Naive thymus-derived CD8-positive, alpha-beta T cell (primary cell): ENCODE measurements at regions not wholly inside any gene's neighbourhood (a gene's known extent, or its start where the extent isn't known, plus 50 kb on each side); places are given as distances from the start of the nearest gene placed in this dataset.

Experiments
- ATAC-seq, 2 donors: fragments of 150-1000 bp; cut with Tn5 transposase in 1 of 2; sonication (Bioruptor Pico), chemical (Tn5 transposase) in 1 of 2; 1 replicate in 1 of 2; 2 replicates in 1 of 2; pipeline ENCODE4 v1.10.0; 2021; ENCODE audit warnings: mild to moderate bottlenecking in 2 of 2, moderate library complexity in 2 of 2
- POLR2A ChIA-PET: fragments of 350-600 bp; sonication (Branson Sonifier 250); formaldehyde crosslinking; loops from one replicate; lab custom pipeline; 2021; ENCODE audit warnings: antibody characterized with exemption; lab: Charles Lee
- DNase-seq, 10 donors: peaks; one replicate each; pipeline versions ENCODE4 v3.0.0 to v3.0.0-alpha.2; 2020 to 2022
- H3K27ac Mint-ChIP-seq, 10 donors: one replicate each; pipeline ENCODE4 v1.8.0; 2020 to 2022; ENCODE audit warnings: mild to moderate bottlenecking in 10 of 10, mixed read lengths in 10 of 10, moderate library complexity in 4 of 10, inconsistent platforms in 1 of 10
- H3K27me3 Mint-ChIP-seq, 5 donors: one replicate each; pipeline ENCODE4 v1.8.0; 2021 to 2022; ENCODE audit warnings: mixed read lengths in 5 of 5
- H3K36me3 Mint-ChIP-seq, 3 donors: one replicate each; pipeline ENCODE4 v1.8.0; 2020 to 2022; ENCODE audit warnings: mixed read lengths in 3 of 3, mild to moderate bottlenecking in 2 of 3, inconsistent platforms in 1 of 3
- H3K4me1 Mint-ChIP-seq, 4 donors: one replicate each; pipeline ENCODE4 v1.8.0; 2021 to 2022; ENCODE audit warnings: mixed read lengths in 4 of 4
- H3K4me3 Mint-ChIP-seq, 10 donors: one replicate each; pipeline ENCODE4 v1.8.0; 2020 to 2022; ENCODE audit warnings: mild to moderate bottlenecking in 10 of 10, mixed read lengths in 10 of 10, moderate library complexity in 6 of 10, inconsistent platforms in 1 of 10
- H3K9me3 Mint-ChIP-seq, 9 donors: one replicate each; pipeline ENCODE4 v1.8.0; 2020 to 2022; ENCODE audit warnings: mixed read lengths in 9 of 9, mild to moderate bottlenecking in 3 of 9, inconsistent platforms in 1 of 9, moderate library complexity in 1 of 9

GRCh38 chr4:20576861-20577260, 123.4 kb upstream of the PACRGL start:
- no peaks in the 10 kb centered on the region for H3K36me3 Mint-ChIP-seq
- peaks cover 0 to 12% (median 2%) of the 10 kb centered on the region in 5 donors for H3K27me3 Mint-ChIP-seq
- ATAC-seq (no peak), DNase-seq (no peak)
- H3K27ac Mint-ChIP-seq = no peak overlapping the region
- H3K4me3 Mint-ChIP-seq = no peak overlapping the region
- POLR2A ChIA-PET = no interaction called here
- no peaks in the 10 kb centered on the region for H3K9me3 Mint-ChIP-seq
- H3K4me1 Mint-ChIP-seq = peaks cover 0 to 2% (median 0%) of the 10 kb centered on the region in 4 donors

- Mint-ChIP-seq H3K27ac (no peak overlapping the region), H3K4me1 (peaks cover 0 to 2% (median 0%) of the 10 kb centered on the region in 4 donors), H3K36me3 (no peaks in the 10 kb centered on the region), H3K27me3 (peaks cover 0 to 12% (median 2%) of the 10 kb centered on the region in 5 donors), H3K9me3 (no peaks in the 10 kb centered on the region), H3K4me3 (no peak overlapping the region)
- POLR2A ChIA-PET = no interaction called here
- DNase-seq = no peak
- ATAC-seq = no peak
These were observed 122.6 kb upstream of the PACRGL start for GRCh38 chr4:20577702-20578101.

- POLR2A ChIA-PET = no interaction called here
- DNase-seq = no peak
- no peak for ATAC-seq
- Mint-ChIP-seq H3K4me3 (no peak overlapping the region), H3K9me3 (peaks cover 0 to 4% (median 0%) of the 10 kb centered on the region in 9 donors), H3K36me3 (no peaks in the 10 kb centered on the region), H3K27me3 (peaks cover 0 to 9% (median 3%) of the 10 kb centered on the region in 5 donors), H3K4me1 (peaks cover 0 to 2% (median 0%) of the 10 kb centered on the region in 4 donors), H3K27ac (no peak overlapping the region)
These were observed 119.4 kb upstream of the PACRGL start for GRCh38 chr4:20580907-20581306.

GRCh38 chr4:20589436-20589835, 110.8 kb upstream of the PACRGL start:
- H3K27me3 Mint-ChIP-seq = peaks cover 0 to 3% (median 2%) of the 10 kb centered on the region in 5 donors
- no peak overlapping the region for H3K4me3 Mint-ChIP-seq
- no peaks in the 10 kb centered on the region for H3K9me3 Mint-ChIP-seq
- H3K4me1 Mint-ChIP-seq = no peaks in the 10 kb centered on the region
- POLR2A ChIA-PET = no interaction called here
- no peak overlapping the region for H3K27ac Mint-ChIP-seq
- DNase-seq (no peak), ATAC-seq (no peak)
- H3K36me3 Mint-ChIP-seq = no peaks in the 10 kb centered on the region

- DNase-seq (no peak), ATAC-seq (no peak)
- no peaks in the 10 kb centered on the region for H3K36me3 Mint-ChIP-seq
- H3K4me1 Mint-ChIP-seq = no peaks in the 10 kb centered on the region
- no peak overlapping the region for H3K27ac Mint-ChIP-seq
- peaks cover 0 to 3% (median 2%) of the 10 kb centered on the region in 5 donors for H3K27me3 Mint-ChIP-seq
- POLR2A ChIA-PET = no interaction called here
- H3K9me3 Mint-ChIP-seq = no peaks in the 10 kb centered on the region
- no peak overlapping the region for H3K4me3 Mint-ChIP-seq
These were observed 109.4 kb upstream of the PACRGL start for GRCh38 chr4:20590849-20591248.

GRCh38 chr4:20591571-20591970, 108.7 kb upstream of the PACRGL start:
- DNase-seq (no peak), ATAC-seq (no peak)
- Mint-ChIP-seq H3K27ac (no peak overlapping the region), H3K4me3 (no peak overlapping the region), H3K27me3 (peaks cover 0 to 3% (median 2%) of the 10 kb centered on the region in 5 donors), H3K36me3 (no peaks in the 10 kb centered on the region), H3K4me1 (no peaks in the 10 kb centered on the region), H3K9me3 (no peaks in the 10 kb centered on the region)
- POLR2A ChIA-PET = no interaction called here

GRCh38 chr4:20592013-20592412, 108.2 kb upstream of the PACRGL start:
- POLR2A ChIA-PET = no interaction called here
- no peak for DNase-seq
- H3K36me3 Mint-ChIP-seq = no peaks in the 10 kb centered on the region
- H3K27me3 Mint-ChIP-seq = peaks cover 0 to 3% (median 2%) of the 10 kb centered on the region in 5 donors
- no peaks in the 10 kb centered on the region for H3K9me3 Mint-ChIP-seq
- H3K27ac Mint-ChIP-seq = no peak overlapping the region
- ATAC-seq = no peak
- no peaks in the 10 kb centered on the region for H3K4me1 Mint-ChIP-seq
- H3K4me3 Mint-ChIP-seq = no peak overlapping the region

- ATAC-seq (no peak), DNase-seq (no peak)
- no peaks in the 10 kb centered on the region for H3K4me1 Mint-ChIP-seq
- H3K27ac Mint-ChIP-seq = no peak overlapping the region
- peaks cover 0 to 3% (median 2%) of the 10 kb centered on the region in 5 donors for H3K27me3 Mint-ChIP-seq
- no peaks in the 10 kb centered on the region for H3K36me3 Mint-ChIP-seq
- H3K9me3 Mint-ChIP-seq = no peaks in the 10 kb centered on the region
- POLR2A ChIA-PET = no interaction called here
- no peak overlapping the region for H3K4me3 Mint-ChIP-seq
These were observed 107.6 kb upstream of the PACRGL start for GRCh38 chr4:20592663-20593062.

- Mint-ChIP-seq H3K4me1 (no peaks in the 10 kb centered on the region), H3K36me3 (no peaks in the 10 kb centered on the region), H3K27ac (no peak overlapping the region), H3K4me3 (no peak overlapping the region), H3K27me3 (peaks cover 0 to 4% (median 0%) of the 10 kb centered on the region in 5 donors), H3K9me3 (peaks cover 0 to 2% (median 0%) of the 10 kb centered on the region in 9 donors)
- POLR2A ChIA-PET = no interaction called here
- no peak for DNase-seq
- no peak for ATAC-seq
These were observed 101.6 kb upstream of the PACRGL start for GRCh38 chr4:20598626-20599025.

GRCh38 chr4:20603671-20604313, 96.5 kb upstream of the PACRGL start:
- POLR2A ChIA-PET = no interaction called here
- H3K27ac Mint-ChIP-seq = no peak overlapping the region
- H3K36me3 Mint-ChIP-seq = no peaks in the 10 kb centered on the region
- DNase-seq (no peak), ATAC-seq (no peak)
- H3K9me3 Mint-ChIP-seq = peaks cover 0 to 2% (median 0%) of the 10 kb centered on the region in 9 donors
- H3K4me1 Mint-ChIP-seq = no peaks in the 10 kb centered on the region
- no peak overlapping the region for H3K4me3 Mint-ChIP-seq
- peaks cover 0 to 3% (median under 1%) of the 10 kb centered on the region in 5 donors for H3K27me3 Mint-ChIP-seq

- no peak overlapping the region for H3K27ac Mint-ChIP-seq
- no peaks in the 10 kb centered on the region for H3K36me3 Mint-ChIP-seq
- no peak for ATAC-seq
- POLR2A ChIA-PET = no interaction called here
- H3K27me3 Mint-ChIP-seq = peaks cover 0 to 4% (median 2%) of the 10 kb centered on the region in 5 donors
- no peaks in the 10 kb centered on the region for H3K4me1 Mint-ChIP-seq
- no peak for DNase-seq
- H3K9me3 Mint-ChIP-seq = no peaks in the 10 kb centered on the region
- H3K4me3 Mint-ChIP-seq = no peak overlapping the region
These were observed 87.9 kb upstream of the PACRGL start for GRCh38 chr4:20612313-20612712.

GRCh38 chr4:20614816-20615215, 85.4 kb upstream of the PACRGL start:
- Mint-ChIP-seq H3K4me1 (peaks cover 0 to 3% (median 0%) of the 10 kb centered on the region in 4 donors), H3K27ac (no peak overlapping the region), H3K36me3 (no peaks in the 10 kb centered on the region), H3K27me3 (peaks cover 0 to 6% (median 3%) of the 10 kb centered on the region in 5 donors), H3K9me3 (no peaks in the 10 kb centered on the region), H3K4me3 (no peak overlapping the region)
- no peak for ATAC-seq
- DNase-seq = no peak
- POLR2A ChIA-PET = no interaction called here

- no peak for ATAC-seq
- no peak overlapping the region for H3K27ac Mint-ChIP-seq
- no peaks in the 10 kb centered on the region for H3K9me3 Mint-ChIP-seq
- H3K36me3 Mint-ChIP-seq = no peaks in the 10 kb centered on the region
- POLR2A ChIA-PET = no interaction called here
- peaks cover 0 to 3% (median 0%) of the 10 kb centered on the region in 4 donors for H3K4me1 Mint-ChIP-seq
- peaks cover 0 to 6% (median 3%) of the 10 kb centered on the region in 5 donors for H3K27me3 Mint-ChIP-seq
- no peak overlapping the region for H3K4me3 Mint-ChIP-seq
- DNase-seq = no peak
These were observed 84.6 kb upstream of the PACRGL start for GRCh38 chr4:20615486-20616260.
